Endothelial cell of hepatic sinusoid (primary cell): ENCODE measurements at regions not wholly inside any gene's neighbourhood (a gene's known extent, or its start where the extent isn't known, plus 50 kb on each side); places are given as distances from the start of the nearest gene placed in this dataset.

Source experiments
- in situ Hi-C: cut with HindIII; loops from 2 replicates; pipeline ENCODE4 v1.10.0; 2017; ENCODE audit warnings: low sequenced_read_pairs

DNA sequence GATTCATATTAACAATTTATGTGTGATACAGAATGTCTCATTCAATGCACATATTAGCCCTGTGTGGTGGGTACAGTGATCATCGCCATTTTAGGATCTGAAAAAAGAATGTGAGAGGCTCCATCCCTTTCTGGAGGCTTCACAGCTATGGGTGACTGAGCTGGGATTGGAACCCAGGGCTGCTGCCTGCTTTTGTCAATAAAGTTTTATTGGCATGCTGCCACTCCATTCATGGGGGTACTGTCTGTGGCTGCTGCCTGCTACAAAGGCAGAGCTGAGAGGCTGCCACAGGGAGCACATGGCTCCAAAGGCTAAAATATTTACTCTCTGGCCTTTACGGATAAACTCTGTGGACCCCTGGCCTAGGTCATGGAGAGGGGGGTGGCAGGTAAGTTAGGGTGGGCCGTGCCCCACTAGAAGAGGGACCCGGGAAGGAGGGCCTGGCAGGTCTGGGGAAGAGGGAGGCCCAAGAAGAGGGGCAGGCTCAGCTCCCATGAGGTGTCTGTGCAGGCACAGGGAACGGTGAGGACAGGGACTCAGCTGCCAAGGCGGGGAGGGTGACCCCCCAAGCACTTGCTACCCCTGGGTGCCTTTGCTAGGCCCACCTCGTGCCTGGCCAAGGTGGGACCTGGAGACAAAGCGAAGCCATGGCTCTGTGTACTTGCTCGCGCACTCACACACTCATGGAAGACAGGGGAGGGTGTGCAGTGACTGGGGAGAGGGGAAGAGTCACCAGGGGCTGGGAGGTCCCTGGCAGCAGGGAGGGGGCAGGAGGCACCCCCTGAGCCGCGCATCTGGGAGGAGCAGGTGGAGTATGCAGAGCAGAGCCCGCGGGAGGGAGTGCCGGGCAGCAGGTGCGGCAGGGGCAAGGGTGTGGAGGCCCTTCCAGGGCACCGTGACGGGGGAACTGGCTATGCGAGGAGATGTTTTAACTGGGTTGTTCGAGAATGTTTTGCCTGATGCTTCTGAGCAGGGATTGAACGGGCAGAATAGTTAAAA is 335.3 kb downstream of the CTTN start:
- in situ Hi-C loops, result no loop called here

- in situ Hi-C loops, result no loop called here
These were observed 336.1 kb downstream of the CTTN start for GRCh38 chr11:70734379-70734778.

- in situ Hi-C loops, result no loop called here
These were observed 336.6 kb downstream of the CTTN start for GRCh38 chr11:70734911-70735310.

DNA sequence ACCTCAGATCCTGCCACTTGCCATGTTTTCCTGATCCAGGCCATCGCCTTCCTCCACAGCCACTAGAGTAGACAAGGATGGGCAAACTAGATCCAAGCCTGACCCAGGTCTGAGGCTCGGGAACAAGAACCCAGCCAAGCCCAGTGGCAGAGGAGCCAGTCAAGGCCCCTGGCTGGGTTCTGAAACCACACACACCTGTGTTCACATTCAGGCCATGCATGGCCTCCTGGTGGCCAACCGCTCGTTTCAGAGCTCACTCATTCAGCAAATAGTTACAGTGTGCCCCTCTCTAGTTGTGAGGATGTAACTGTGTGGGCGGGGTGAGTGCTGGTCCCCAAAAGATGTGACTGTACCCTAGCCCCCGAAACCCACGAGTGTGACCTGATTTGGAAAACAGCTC is 337.6 kb downstream of the CTTN start:
- in situ Hi-C loops, result no loop called here

- in situ Hi-C loops, result no loop called here
These were observed 338.1 kb downstream of the CTTN start for GRCh38 chr11:70736461-70736860.

DNA sequence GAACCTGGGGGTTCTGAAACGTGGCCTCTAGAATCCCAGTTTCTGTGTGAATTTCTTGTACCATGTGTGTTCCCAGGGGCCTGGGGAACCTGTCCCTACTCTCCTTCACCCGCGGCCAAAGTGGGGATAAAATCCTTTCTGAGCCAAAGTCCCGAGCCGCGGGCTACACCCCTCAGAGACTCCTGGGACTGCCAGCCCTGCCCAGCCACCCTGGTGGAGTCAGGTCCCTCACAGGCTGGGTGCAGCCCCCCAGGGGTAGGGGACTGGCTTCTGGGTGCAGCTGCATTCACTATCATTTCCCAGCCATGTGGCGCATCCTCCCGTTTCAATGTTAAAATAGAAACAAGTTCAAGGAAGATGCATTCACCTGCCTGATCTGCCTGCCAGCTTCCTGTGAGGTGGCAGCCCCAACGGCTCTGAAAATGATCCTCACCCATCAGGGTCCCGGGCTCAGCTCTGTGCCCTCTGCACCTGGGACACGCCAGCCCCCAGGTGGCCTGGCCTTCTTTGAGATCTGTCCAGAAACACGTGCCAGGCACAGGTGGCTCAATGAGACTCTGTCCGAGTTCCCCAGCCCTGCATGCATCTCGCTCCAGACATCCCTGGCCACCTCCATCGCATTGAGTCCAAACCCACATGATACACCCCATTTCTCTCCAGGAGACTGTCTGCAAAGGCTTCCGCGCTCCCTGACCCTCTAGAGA is 338.8 kb downstream of the CTTN start:
- in situ Hi-C loops, result no loop called here

GRCh38 chr11:70737816-70738630 is 339.7 kb downstream of the CTTN start:
- in situ Hi-C loops, result no loop called here

DNA sequence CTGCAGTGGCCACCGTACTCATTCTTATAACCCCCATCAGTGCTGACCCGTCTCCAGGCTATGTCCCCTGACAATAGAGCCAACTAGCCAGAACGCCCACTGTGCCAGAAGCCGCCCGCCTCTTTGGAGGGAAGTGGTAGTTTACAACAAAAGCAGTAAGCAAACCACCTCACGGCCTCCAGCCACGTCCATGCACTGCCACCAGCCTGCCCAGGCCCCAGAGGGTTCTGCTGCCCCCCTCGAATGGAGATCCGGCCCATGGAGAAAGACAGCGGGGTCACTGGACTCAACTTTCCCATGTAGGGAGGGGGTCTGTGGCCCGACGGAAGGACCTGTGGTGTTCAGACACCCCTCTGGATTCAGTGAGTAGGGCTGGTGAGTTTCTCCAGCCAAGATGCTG is 340.3 kb downstream of the CTTN start:
- in situ Hi-C loops, result no loop called here

DNA sequence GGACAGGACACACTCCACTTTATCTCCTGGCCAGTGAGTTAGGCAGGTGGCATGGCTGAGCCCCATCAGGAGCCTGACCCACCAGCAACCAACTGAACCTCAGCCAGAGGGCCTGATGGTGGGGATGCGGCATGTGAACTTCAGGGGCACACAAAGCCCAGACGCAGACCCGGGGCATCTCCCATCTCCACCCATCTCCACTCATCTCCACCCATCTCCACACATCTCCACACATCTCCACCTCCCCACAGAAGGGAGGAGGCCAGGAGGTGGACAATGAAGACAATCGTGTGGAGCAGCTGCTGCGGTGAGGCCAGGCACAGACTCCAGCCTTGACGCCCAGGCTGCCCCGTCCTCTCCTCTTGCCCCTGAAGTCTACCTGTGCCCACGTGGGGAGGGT is 340.8 kb downstream of the CTTN start:
- in situ Hi-C loops, result no loop called here

DNA sequence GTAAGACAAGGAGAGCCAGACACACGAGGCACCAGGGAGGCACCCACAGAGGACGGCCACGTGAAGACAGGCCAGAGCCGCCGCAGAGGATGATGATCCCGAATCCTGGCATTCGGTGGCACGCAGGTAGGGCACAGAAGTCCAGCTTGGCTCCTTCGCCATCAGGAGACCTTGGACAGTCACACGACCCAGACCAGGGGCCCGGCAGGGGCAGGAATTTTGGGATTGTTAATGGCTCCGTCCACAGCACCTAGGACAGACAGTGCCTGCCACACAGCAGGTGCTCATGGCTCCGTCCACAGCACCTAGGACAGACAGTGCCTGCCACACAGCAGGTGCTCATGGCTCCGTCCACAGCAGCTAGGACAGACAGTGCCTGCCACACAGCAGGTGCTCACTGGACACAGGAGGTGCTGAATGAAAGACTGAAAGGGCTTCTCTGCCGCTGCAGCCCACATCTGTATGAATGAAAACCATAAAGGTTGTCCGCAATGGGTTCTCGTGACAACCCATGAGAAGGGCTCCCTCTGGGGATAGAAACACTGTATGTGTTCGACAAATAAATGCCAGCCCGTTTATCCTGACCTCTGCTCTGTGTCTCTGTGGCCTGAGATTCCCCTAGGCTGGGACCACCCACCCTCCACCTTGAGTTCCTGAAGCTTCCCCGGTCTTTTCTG is 341.6 kb downstream of the CTTN start:
- in situ Hi-C loops, result loop anchor here (5.0 to 10.0 kb wide), 2 partner anchors 93 to 195 kb away; no protein-coding TSS in a partner anchor

DNA sequence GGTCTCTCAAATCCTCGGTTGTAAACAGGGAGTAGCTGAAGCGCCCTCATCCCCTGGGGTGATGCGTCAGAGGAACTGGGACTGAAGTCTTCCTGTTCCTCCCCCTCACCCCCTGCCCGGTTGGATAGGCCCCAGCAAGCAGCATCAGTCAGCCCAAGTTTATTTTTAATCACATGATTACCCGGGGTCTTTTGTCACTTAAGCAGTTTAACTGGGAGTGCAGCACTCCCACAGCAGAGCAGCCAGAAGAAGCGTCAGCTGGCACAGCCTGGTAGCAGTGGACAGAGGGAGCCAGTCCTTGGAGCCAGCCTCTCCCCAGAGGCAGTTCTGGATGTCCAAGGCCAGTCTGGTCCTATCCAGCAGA is 342.1 kb downstream of the CTTN start:
- in situ Hi-C loops, result loop anchor here (5.0 to 10.0 kb wide), 2 partner anchors 93 to 196 kb away; no protein-coding TSS in a partner anchor

- in situ Hi-C loops, result loop anchor here (5.0 to 10.0 kb wide), 2 partner anchors 94 to 196 kb away; no protein-coding TSS in a partner anchor
These were observed 342.8 kb downstream of the CTTN start for GRCh38 chr11:70741085-70741484.

DNA sequence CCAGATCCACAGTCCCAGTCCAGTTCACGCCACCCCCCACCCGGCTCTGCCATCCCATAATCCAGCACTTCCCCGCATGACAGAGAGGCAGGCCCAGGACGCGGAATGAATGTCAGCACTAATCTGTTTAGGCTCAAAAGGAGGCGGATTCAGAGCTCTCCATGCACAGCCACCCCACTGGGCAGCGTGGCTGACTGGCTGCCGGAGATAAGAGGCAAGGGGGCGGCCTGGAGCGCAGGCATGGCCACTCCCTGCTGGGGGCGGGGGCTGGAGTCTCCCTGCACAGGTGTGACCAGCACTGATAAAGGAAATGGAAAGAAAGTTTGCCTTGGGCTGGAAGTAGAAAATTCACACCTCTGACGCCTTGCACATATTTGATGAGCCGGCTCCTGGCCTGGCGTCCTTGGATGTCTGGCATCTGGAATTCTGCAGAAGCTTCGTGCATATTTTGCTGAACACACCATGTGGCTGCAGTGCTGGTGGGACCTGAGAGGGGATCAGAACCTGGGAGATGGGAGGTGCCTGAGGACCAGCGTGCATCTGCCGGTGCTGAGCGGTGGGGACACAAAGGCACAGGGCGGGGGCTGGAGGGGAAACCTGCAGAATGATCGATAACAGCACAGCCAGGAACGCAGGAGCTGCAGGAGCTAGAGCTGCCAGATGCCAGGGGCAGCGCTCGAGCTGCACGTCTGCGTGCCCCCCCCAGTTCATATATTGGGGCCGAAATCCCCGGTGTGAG is 344.4 kb downstream of the CTTN start:
- in situ Hi-C loops, result loop anchor here (5.0 to 10.0 kb wide), 2 partner anchors 95 to 198 kb away; no protein-coding TSS in a partner anchor

DNA sequence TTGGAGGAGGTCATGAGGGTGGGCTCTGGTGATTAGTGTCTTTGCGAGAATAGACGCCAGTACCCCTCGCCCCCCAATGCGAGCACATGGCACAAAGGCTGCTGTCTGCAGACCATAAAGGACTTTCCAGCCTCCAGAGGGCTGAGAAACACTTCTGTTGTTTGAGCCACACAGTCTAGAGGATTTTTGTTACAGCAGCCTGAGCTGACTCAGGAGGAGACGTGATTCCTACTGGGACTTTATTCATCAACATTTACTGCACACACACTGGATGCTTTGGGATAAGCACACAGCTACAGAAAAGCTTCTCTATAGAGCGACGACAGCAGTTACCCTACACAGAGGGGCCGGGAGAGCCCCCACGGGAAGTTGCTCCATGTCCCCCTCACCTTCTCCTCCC is 345.0 kb downstream of the CTTN start:
- in situ Hi-C loops, result loop anchor here (5.0 to 10.0 kb wide), 2 partner anchors 96 to 199 kb away; no protein-coding TSS in a partner anchor

DNA sequence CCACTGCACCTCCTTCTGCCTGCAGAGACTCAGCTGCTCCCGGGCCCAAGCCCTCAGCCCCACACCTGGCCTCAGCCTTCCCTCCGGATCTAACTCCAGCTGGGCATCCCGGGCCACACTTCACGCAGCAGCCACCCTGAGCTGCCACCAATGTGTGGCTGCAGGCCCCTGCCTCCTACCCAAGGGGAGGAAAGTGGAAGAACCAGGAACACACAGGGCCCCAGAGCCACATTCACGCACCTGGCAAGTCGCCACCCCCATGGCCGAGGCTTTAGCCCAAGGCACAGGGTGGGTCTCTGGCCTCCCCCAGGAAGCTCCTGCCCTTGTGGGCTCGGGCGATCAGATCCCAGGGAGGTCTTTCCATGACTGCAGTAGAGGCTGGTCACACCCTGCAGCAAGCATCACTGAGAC is 345.6 kb downstream of the CTTN start:
- in situ Hi-C loops, result loop anchor here (5.0 to 10.0 kb wide), 2 partner anchors 97 to 199 kb away; no protein-coding TSS in a partner anchor

GRCh38 chr11:70744396-70745185 is 346.3 kb downstream of the CTTN start:
- in situ Hi-C loops, result loop anchor here (5.0 to 10.0 kb wide), 2 partner anchors 97 to 200 kb away; no protein-coding TSS in a partner anchor

DNA sequence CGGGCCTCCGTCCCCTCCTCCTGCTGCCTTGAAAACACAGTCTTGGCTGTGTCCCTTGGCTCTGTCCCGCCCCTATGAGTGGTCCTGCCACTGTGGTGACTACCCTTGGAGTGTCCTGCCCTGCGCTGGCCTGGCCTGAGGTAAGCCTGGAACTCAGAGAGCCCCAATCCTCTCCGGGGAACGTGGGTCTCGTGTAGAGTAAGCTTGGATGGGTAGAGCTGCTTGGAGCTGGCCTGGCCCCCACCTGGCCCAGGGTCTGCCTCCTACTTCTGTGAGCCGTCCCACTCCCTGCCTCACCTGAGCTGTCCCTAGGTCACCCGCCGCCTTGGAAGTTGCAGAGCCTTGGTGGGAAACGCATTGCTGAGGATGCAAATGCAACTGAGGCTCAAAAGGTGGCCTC is 347.1 kb downstream of the CTTN start:
- in situ Hi-C loops, result loop anchor here (10.0 kb wide), 1 partner anchor 201 kb away; no protein-coding TSS in a partner anchor

DNA sequence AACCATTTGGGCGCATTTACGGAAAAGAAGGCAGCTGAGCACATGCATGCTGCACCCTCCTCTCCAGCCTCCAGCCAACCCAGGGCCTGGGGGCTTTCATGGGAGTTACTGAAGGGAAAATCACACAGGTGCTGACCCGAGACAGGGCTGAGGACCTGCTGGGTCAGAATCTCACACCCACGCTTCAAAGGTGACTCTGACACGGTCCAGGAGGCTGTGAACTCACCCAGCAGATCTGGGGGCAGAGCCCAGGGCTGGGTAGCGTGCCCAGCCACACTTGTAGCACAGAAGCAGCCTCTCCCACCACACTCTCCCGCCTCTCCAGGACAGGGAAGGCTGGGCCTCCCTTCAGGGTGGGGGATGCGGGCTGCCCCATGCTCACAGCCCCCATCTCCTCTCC is 347.6 kb downstream of the CTTN start:
- in situ Hi-C loops, result loop anchor here (10.0 kb wide), 1 partner anchor 201 kb away; no protein-coding TSS in a partner anchor
